Progenitor cell of endocrine pancreas (in vitro differentiated cells): ENCODE measurements at regions not wholly inside any gene's neighbourhood (a gene's known extent, or its start where the extent isn't known, plus 50 kb on each side); places are given as distances from the start of the nearest gene placed in this dataset.

Experiments used
- DNase-seq: peaks from one replicate; pipeline ENCODE4 v3.0.0; 2021; ENCODE audit warnings: low spot score; ENCODE audit not compliant: unreplicated experiment
- H3K27ac Mint-ChIP-seq: 2 replicates; pipeline ENCODE4 v1.8.0; 2021; ENCODE audit warnings: mild to moderate bottlenecking, moderate library complexity, mixed read lengths
- H3K27me3 Mint-ChIP-seq: 2 replicates; pipeline ENCODE4 v1.8.0; 2021; ENCODE audit warnings: mixed read lengths
- H3K36me3 Mint-ChIP-seq: 2 replicates; pipeline ENCODE4 v1.8.0; 2022; ENCODE audit warnings: mixed read lengths; ENCODE audit not compliant: insufficient read depth
- H3K4me1 Mint-ChIP-seq: 2 replicates; pipeline ENCODE4 v1.8.0; 2021; ENCODE audit warnings: low read depth, mixed read lengths
- H3K4me3 Mint-ChIP-seq: 2 replicates; pipeline ENCODE4 v1.8.0; 2021; ENCODE audit warnings: low read depth, mild to moderate bottlenecking, moderate library complexity, mixed read lengths
- H3K9me3 Mint-ChIP-seq: 2 replicates; pipeline ENCODE4 v1.8.0; 2021; ENCODE audit warnings: low read depth, mixed read lengths
- CTCF ChIP-seq: fragments of 200-600 bp; sonication (generic); IDR thresholded peaks from one replicate; pipeline ENCODE4 v1.5.0; 2021; ENCODE audit warnings: antibody characterized with exemption, mild to moderate bottlenecking; ENCODE audit not compliant: unreplicated experiment

GRCh38 chr5:152187668-152188067, 217.4 kb downstream of the NMUR2 start:
- DNase-seq, result no peak
- H3K27me3 Mint-ChIP-seq, result no peaks in the 10 kb centered on the region
- H3K4me3 Mint-ChIP-seq, result no peak overlapping the region
- no peak overlapping the region for H3K27ac Mint-ChIP-seq
- peaks cover 5% of the 10 kb centered on the region for H3K9me3 Mint-ChIP-seq
- H3K4me1 Mint-ChIP-seq, result peaks cover 4% of the 10 kb centered on the region
- H3K36me3 Mint-ChIP-seq, result no peaks in the 10 kb centered on the region
- TF ChIP-seq CTCF, result no peak

GRCh38 chr5:152185547-152186245, 219.4 kb downstream of the NMUR2 start:
- Mint-ChIP-seq H3K27ac (no peak overlapping the region), H3K36me3 (no peaks in the 10 kb centered on the region), H3K4me1 (peaks cover 6% of the 10 kb centered on the region), H3K27me3 (no peaks in the 10 kb centered on the region), H3K4me3 (no peak overlapping the region), H3K9me3 (peaks cover 2% of the 10 kb centered on the region)
- TF ChIP-seq CTCF, result no peak
- no peak for DNase-seq

GRCh38 chr5:152184266-152184665, 220.8 kb downstream of the NMUR2 start:
- TF ChIP-seq CTCF, result no peak
- Mint-ChIP-seq H3K27ac (no peak overlapping the region), H3K4me3 (no peak overlapping the region), H3K27me3 (no peaks in the 10 kb centered on the region), H3K9me3 (peaks cover 7% of the 10 kb centered on the region), H3K36me3 (peaks cover 2% of the 10 kb centered on the region), H3K4me1 (peaks cover 6% of the 10 kb centered on the region)
- DNase-seq, result no peak

GRCh38 chr5:152181461-152181860, 223.6 kb downstream of the NMUR2 start:
- Mint-ChIP-seq H3K36me3 (peaks cover 3% of the 10 kb centered on the region), H3K4me1 (peaks cover 6% of the 10 kb centered on the region), H3K27me3 (no peaks in the 10 kb centered on the region), H3K4me3 (no peak overlapping the region), H3K27ac (no peak overlapping the region), H3K9me3 (peaks cover 7% of the 10 kb centered on the region)
- TF ChIP-seq CTCF, result no peak
- DNase-seq, result no peak

- H3K4me1 Mint-ChIP-seq, result peaks cover 2% of the 10 kb centered on the region
- H3K36me3 Mint-ChIP-seq, result peaks cover 3% of the 10 kb centered on the region
- no peaks in the 10 kb centered on the region for H3K27me3 Mint-ChIP-seq
- H3K4me3 Mint-ChIP-seq, result no peak overlapping the region
- DNase-seq, result no peak
- peaks cover 10% of the 10 kb centered on the region for H3K9me3 Mint-ChIP-seq
- TF ChIP-seq CTCF, result no peak
- H3K27ac Mint-ChIP-seq, result no peak overlapping the region
Observed at GRCh38 chr5:152178350-152178699, 226.8 kb downstream of the NMUR2 start.
